Hepatocyte (in vitro differentiated cells): ENCODE measurements at regions not wholly inside any gene's neighbourhood (a gene's known extent, or its start where the extent isn't known, plus 50 kb on each side); places are given as distances from the start of the nearest gene placed in this dataset.

Experiments used
- DNase-seq: peaks from one replicate; pipeline ENCODE4 v3.0.0-alpha.2; 2016; ENCODE audit warnings: low spot score
- H2AFZ ChIP-seq: fragments of 200-600 bp; sonication (generic); 2 replicates; pipeline ENCODE4 v1.6.0; 2016; ENCODE audit warnings: antibody characterized with exemption, mild to moderate bottlenecking
- H3K27ac ChIP-seq: fragments of 200-600 bp; sonication (generic); 2 replicates; pipeline ENCODE4 v1.5.1; 2016; ENCODE audit warnings: mild to moderate bottlenecking
- H3K27me3 ChIP-seq: fragments of 200-600 bp; sonication (generic); 2 replicates; pipeline ENCODE4 v1.6.1; 2016
- H3K36me3 ChIP-seq: fragments of 200-600 bp; sonication (generic); replicated peaks from 2 replicates; pipeline ENCODE4 v1.5.1; 2016; ENCODE audit warnings: low read depth; ENCODE audit not compliant: insufficient read depth
- H3K4me1 ChIP-seq: fragments of 200-600 bp; sonication (generic); 2 replicates; pipeline ENCODE4 v1.5.1; 2016; ENCODE audit warnings: mild to moderate bottlenecking, moderate library complexity; ENCODE audit not compliant: insufficient read depth
- H3K4me2 ChIP-seq: fragments of 200-600 bp; sonication (generic); 2 replicates; pipeline ENCODE4 v1.6.0; 2016
- H3K4me3 ChIP-seq: fragments of 200-600 bp; sonication (generic); 2 replicates; pipeline ENCODE4 v1.5.1; 2016; ENCODE audit warnings: mild to moderate bottlenecking
- H3K79me2 ChIP-seq: fragments of 200-600 bp; sonication (generic); 2 replicates; pipeline ENCODE4 v1.6.0; 2017; ENCODE audit warnings: mild to moderate bottlenecking
- H3K9me2 ChIP-seq: fragments of 200-600 bp; sonication (generic); replicated peaks from 2 replicates; pipeline ENCODE4 v1.6.0; 2017; ENCODE audit warnings: mild to moderate bottlenecking; ENCODE audit not compliant: insufficient read depth
- H3K9me3 ChIP-seq: fragments of 200-600 bp; sonication (generic); 2 replicates; pipeline ENCODE4 v1.5.1; 2016; ENCODE audit warnings: low read depth, mild to moderate bottlenecking
- H4K20me1 ChIP-seq: fragments of 200-600 bp; sonication (generic); 2 replicates; pipeline ENCODE4 v1.6.0; 2016; ENCODE audit warnings: mild to moderate bottlenecking; ENCODE audit not compliant: insufficient read depth, poor library complexity, severe bottlenecking
- EZH2 ChIP-seq: fragments of 200-600 bp; sonication (generic); IDR thresholded peaks from 2 replicates; pipeline ENCODE4 v1.6.1; 2016; ENCODE audit warnings: antibody characterized with exemption, mild to moderate bottlenecking, borderline replicate concordance
- EZH2phosphoT487 ChIP-seq: fragments of 200-600 bp; sonication (generic); IDR thresholded peaks from one replicate; pipeline ENCODE4 v1.6.1; 2018; ENCODE audit warnings: antibody characterized with exemption, mild to moderate bottlenecking, low read depth, moderate library complexity; ENCODE audit not compliant: unreplicated experiment, severe bottlenecking
- WGBS: methylation state at CpG from one replicate; pipeline ENCODE4 v1.1.6; 2016; ENCODE audit warnings: low lambda C conversion rate; ENCODE audit errors: missing lambda C conversion rate; 5-methylcytosine and 5-hydroxymethylcytosine counted together
- TF ChIP-seq, protein P1 (sequence below): fragments of 200-600 bp; sonication (generic); IDR thresholded peaks from 2 replicates; pipeline ENCODE4 v1.5.1; 2016; ENCODE audit warnings: antibody characterized with exemption, mild to moderate bottlenecking; ENCODE audit not compliant: poor library complexity

GRCh38 chr2:144088863-144089262 lies 431.1 kb downstream of the ZEB2 start:
- H3K4me3 ChIP-seq: no peak overlapping the region
- TF ChIP-seq, protein P1, sequence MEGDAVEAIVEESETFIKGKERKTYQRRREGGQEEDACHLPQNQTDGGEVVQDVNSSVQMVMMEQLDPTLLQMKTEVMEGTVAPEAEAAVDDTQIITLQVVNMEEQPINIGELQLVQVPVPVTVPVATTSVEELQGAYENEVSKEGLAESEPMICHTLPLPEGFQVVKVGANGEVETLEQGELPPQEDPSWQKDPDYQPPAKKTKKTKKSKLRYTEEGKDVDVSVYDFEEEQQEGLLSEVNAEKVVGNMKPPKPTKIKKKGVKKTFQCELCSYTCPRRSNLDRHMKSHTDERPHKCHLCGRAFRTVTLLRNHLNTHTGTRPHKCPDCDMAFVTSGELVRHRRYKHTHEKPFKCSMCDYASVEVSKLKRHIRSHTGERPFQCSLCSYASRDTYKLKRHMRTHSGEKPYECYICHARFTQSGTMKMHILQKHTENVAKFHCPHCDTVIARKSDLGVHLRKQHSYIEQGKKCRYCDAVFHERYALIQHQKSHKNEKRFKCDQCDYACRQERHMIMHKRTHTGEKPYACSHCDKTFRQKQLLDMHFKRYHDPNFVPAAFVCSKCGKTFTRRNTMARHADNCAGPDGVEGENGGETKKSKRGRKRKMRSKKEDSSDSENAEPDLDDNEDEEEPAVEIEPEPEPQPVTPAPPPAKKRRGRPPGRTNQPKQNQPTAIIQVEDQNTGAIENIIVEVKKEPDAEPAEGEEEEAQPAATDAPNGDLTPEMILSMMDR: no peak
- no peak for TF ChIP-seq EZH2phosphoT487
- no peak for TF ChIP-seq EZH2
- H3K79me2 ChIP-seq: no peaks in the 10 kb centered on the region
- no peak for DNase-seq
- no peak overlapping the region for H2AFZ ChIP-seq
- no peak overlapping the region for H3K4me2 ChIP-seq
- no peaks in the 10 kb centered on the region for H3K36me3 ChIP-seq
- H4K20me1 ChIP-seq: no peaks in the 10 kb centered on the region
- H3K27me3 ChIP-seq: no peaks in the 10 kb centered on the region
- H3K27ac ChIP-seq: no peak overlapping the region
- no peaks in the 10 kb centered on the region for H3K9me2 ChIP-seq
- no peaks in the 10 kb centered on the region for H3K9me3 ChIP-seq
- no peaks in the 10 kb centered on the region for H3K4me1 ChIP-seq

DNA sequence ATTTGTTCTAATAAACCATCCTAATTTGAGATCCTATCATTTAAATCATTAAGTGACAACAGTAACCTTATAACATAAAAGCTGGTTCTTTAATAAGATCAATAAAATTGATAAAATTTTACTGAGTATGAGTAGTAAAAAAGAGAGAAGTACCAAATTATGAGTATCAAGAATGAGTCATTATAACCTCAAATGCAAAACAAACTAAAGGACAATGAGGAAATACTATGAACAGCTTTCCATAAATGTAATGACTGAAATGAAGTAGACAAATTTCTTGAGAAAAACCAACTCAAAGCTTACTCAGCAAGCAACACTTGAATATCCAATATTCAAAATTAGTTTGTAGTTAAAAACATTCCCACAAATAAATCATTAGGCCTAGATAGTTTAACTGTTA lies 433.0 kb downstream of the ZEB2 start:
- H3K4me3 ChIP-seq: no peak overlapping the region
- H3K9me2 ChIP-seq: no peaks in the 10 kb centered on the region
- H3K27ac ChIP-seq: no peak overlapping the region
- H3K36me3 ChIP-seq: no peaks in the 10 kb centered on the region
- TF ChIP-seq, protein P1: no peak
- TF ChIP-seq EZH2 (no peak), EZH2phosphoT487 (no peak)
- H3K79me2 ChIP-seq: no peaks in the 10 kb centered on the region
- H3K9me3 ChIP-seq: no peaks in the 10 kb centered on the region
- no peaks in the 10 kb centered on the region for H3K4me1 ChIP-seq
- H2AFZ ChIP-seq: no peak overlapping the region
- H3K27me3 ChIP-seq: no peaks in the 10 kb centered on the region
- H3K4me2 ChIP-seq: no peak overlapping the region
- H4K20me1 ChIP-seq: no peaks in the 10 kb centered on the region
- DNase-seq: no peak

DNA sequence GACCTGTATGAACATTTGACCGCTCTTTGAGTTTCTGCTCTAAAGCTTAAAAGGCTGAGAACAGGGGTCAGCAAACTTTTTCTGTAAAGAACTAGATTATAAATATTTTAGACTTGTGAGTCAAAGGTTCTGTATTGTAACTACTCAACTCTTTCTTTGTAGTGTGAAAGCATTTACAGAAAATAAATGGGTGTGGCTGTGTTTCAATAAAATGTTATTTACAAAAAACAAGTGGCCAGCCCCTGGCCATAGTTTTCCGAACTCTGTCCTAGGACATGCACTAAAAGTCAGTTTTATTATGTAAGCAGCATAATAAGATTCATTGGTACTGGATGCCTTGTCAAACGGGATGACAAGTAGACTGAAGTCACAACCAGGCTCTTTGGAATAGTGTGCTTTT lies 434.9 kb downstream of the ZEB2 start:
- Histone ChIP-seq H3K4me3 (no peak overlapping the region), H4K20me1 (no peaks in the 10 kb centered on the region), H3K79me2 (no peaks in the 10 kb centered on the region), H3K27me3 (no peaks in the 10 kb centered on the region), H2AFZ (no peak overlapping the region), H3K4me2 (no peak overlapping the region), H3K9me3 (no peaks in the 10 kb centered on the region), H3K9me2 (no peaks in the 10 kb centered on the region), H3K4me1 (no peaks in the 10 kb centered on the region), H3K36me3 (no peaks in the 10 kb centered on the region), H3K27ac (no peak overlapping the region)
- 81% methylated on average over 3 of the region's 3 CpGs for WGBS
- DNase-seq: no peak
- no peak for TF ChIP-seq EZH2
- no peak for TF ChIP-seq EZH2phosphoT487
- TF ChIP-seq, protein P1: no peak

- DNase-seq: no peak
- Histone ChIP-seq H3K4me2 (no peak overlapping the region), H2AFZ (no peak overlapping the region), H3K79me2 (no peaks in the 10 kb centered on the region), H4K20me1 (no peaks in the 10 kb centered on the region), H3K9me3 (no peaks in the 10 kb centered on the region), H3K9me2 (no peaks in the 10 kb centered on the region), H3K27me3 (no peaks in the 10 kb centered on the region), H3K4me1 (no peaks in the 10 kb centered on the region), H3K36me3 (no peaks in the 10 kb centered on the region), H3K27ac (no peak overlapping the region), H3K4me3 (no peak overlapping the region)
- WGBS: 94% methylated on average over 2 of the region's 2 CpGs
- TF ChIP-seq, protein P1: no peak
- no peak for TF ChIP-seq EZH2phosphoT487
- TF ChIP-seq EZH2: no peak
These were observed 435.7 kb downstream of the ZEB2 start for GRCh38 chr2:144084114-144084661.
